PC-3 (cell line): ENCODE measurements at regions not wholly inside any gene's neighbourhood (a gene's known extent, or its start where the extent isn't known, plus 50 kb on each side); places are given as distances from the start of the nearest gene placed in this dataset.

ENCODE experiments used
- EZH2phosphoT487 ChIP-seq: fragments of 300-600 bp; sonication (generic); IDR thresholded peaks from 2 replicates; pipeline ENCODE4 v1.6.1; 2018; ENCODE audit warnings: mild to moderate bottlenecking, antibody characterized with exemption, low read length, borderline replicate concordance
- TF ChIP-seq, protein P1 (sequence below): fragments of 300-600 bp; sonication (generic); conservative IDR thresholded peaks from 2 replicates; pipeline ENCODE4 v1.5.1; 2017; ENCODE audit warnings: antibody characterized with exemption, low read depth, mild to moderate bottlenecking, low read length

DNA sequence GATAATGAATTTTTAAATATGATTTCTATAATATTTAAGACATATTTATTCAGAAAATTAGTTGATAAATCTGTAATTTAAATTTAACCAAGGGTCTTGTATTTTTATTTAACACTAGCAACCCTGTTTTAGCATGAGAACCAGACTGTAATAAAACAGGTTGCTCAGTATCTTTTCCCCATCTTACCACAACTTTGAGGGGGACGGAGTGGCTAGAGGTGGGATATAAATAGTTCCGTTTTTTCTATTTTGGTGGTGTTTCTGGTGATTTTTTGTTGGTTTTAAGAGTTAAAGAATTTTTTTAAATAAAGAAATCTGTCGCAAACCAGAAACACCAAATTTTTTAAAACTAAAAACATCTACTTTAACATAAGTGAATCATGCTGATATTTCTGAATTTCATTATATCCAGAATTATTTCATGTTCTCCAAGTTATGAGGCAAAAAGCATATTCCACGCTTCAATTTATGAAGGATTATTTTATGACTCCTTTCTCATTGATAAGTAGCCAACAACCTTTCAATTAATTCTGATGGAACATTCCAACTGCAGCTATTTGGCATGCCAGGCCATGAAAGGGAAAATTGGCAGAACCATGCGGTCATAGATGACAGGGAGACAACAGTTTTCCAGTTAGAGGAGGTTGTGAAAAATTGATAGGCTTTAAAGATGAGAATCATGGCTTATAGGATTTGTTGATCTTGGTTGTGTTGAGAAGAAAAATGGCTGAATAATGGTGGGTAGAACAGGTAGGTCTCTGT lies 151.9 kb upstream of the CARMIL1 start:
- TF ChIP-seq, protein P1, sequence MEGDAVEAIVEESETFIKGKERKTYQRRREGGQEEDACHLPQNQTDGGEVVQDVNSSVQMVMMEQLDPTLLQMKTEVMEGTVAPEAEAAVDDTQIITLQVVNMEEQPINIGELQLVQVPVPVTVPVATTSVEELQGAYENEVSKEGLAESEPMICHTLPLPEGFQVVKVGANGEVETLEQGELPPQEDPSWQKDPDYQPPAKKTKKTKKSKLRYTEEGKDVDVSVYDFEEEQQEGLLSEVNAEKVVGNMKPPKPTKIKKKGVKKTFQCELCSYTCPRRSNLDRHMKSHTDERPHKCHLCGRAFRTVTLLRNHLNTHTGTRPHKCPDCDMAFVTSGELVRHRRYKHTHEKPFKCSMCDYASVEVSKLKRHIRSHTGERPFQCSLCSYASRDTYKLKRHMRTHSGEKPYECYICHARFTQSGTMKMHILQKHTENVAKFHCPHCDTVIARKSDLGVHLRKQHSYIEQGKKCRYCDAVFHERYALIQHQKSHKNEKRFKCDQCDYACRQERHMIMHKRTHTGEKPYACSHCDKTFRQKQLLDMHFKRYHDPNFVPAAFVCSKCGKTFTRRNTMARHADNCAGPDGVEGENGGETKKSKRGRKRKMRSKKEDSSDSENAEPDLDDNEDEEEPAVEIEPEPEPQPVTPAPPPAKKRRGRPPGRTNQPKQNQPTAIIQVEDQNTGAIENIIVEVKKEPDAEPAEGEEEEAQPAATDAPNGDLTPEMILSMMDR, result no peak
- no peak for TF ChIP-seq EZH2phosphoT487
